ENCODE measurements at regions not wholly inside any gene's neighbourhood (a gene's known extent, or its start where the extent isn't known, plus 50 kb on each side); places are given as distances from the start of the nearest gene placed in this dataset.

- intact Hi-C loops (cut with micrococcal nuclease), result no loop called here
- ATAC-seq (no peak), DNase-seq (no peak)
- CTCF ChIA-PET, result no interaction called here
- Mint-ChIP-seq H3K27me3 (no peaks in the 10 kb centered on the region), H3K36me3 (ENCODE audit: low read depth) (no peaks in the 10 kb centered on the region), H3K27ac (no peak overlapping the region), H3K4me3 (no peak overlapping the region), H3K4me1 (ENCODE audit: low read depth) (no peaks in the 10 kb centered on the region), H3K9me3 (peaks cover 6% of the 10 kb centered on the region)
- TF ChIP-seq CTCF (IDR thresholded peaks at IDR 0.05), result no peak
- POLR2A ChIA-PET, result no interaction called here
These were observed 775.0 kb downstream of the PCDH17 start for GRCh38 chr13:58406545-58406944.

GRCh38 chr13:58429917-58430316 is 798.4 kb downstream of the PCDH17 start:
- Mint-ChIP-seq H3K27ac (no peak overlapping the region), H3K4me1 (ENCODE audit: low read depth) (no peaks in the 10 kb centered on the region), H3K36me3 (ENCODE audit: low read depth) (no peaks in the 10 kb centered on the region), H3K9me3 (peaks cover 23% of the 10 kb centered on the region), H3K4me3 (no peak overlapping the region), H3K27me3 (no peaks in the 10 kb centered on the region)
- intact Hi-C loops (cut with micrococcal nuclease), result no loop called here
- DNase-seq, result no peak
- no peak for TF ChIP-seq CTCF (IDR thresholded peaks at IDR 0.05)
- ATAC-seq, result no peak
- CTCF ChIA-PET, result no interaction called here
- POLR2A ChIA-PET, result no interaction called here

- Mint-ChIP-seq H3K9me3 (peaks cover 7% of the 10 kb centered on the region), H3K4me3 (no peak overlapping the region), H3K36me3 (ENCODE audit: low read depth) (no peaks in the 10 kb centered on the region), H3K27ac (no peak overlapping the region), H3K4me1 (ENCODE audit: low read depth) (no peaks in the 10 kb centered on the region), H3K27me3 (no peaks in the 10 kb centered on the region)
- POLR2A ChIA-PET, result no interaction called here
- ATAC-seq (no peak), DNase-seq (no peak)
- no peak for TF ChIP-seq CTCF (IDR thresholded peaks at IDR 0.05)
- intact Hi-C loops (cut with micrococcal nuclease), result no loop called here
- CTCF ChIA-PET, result no interaction called here
These were observed 803.4 kb downstream of the PCDH17 start for GRCh38 chr13:58434943-58435342.

- ATAC-seq (no peak), DNase-seq (no peak)
- no peak for TF ChIP-seq CTCF (IDR thresholded peaks at IDR 0.05)
- no peak overlapping the region for H3K4me3 Mint-ChIP-seq
- no peaks in the 10 kb centered on the region for H3K36me3 Mint-ChIP-seq (ENCODE audit: low read depth)
- no peak overlapping the region for H3K27ac Mint-ChIP-seq
- POLR2A ChIA-PET, result no interaction called here
- CTCF ChIA-PET, result no interaction called here
- H3K9me3 Mint-ChIP-seq, result peaks cover 4% of the 10 kb centered on the region
- H3K27me3 Mint-ChIP-seq, result no peaks in the 10 kb centered on the region
- H3K4me1 Mint-ChIP-seq (ENCODE audit: low read depth), result no peaks in the 10 kb centered on the region
- intact Hi-C loops (cut with micrococcal nuclease), result no loop called here
These were observed 805.9 kb downstream of the PCDH17 start for GRCh38 chr13:58437427-58437826.

GRCh38 chr13:58446979-58447378 is 815.4 kb downstream of the PCDH17 start:
- Mint-ChIP-seq H3K4me1 (ENCODE audit: low read depth) (no peaks in the 10 kb centered on the region), H3K36me3 (ENCODE audit: low read depth) (no peaks in the 10 kb centered on the region), H3K27me3 (no peaks in the 10 kb centered on the region), H3K27ac (no peak overlapping the region), H3K4me3 (no peak overlapping the region), H3K9me3 (no peaks in the 10 kb centered on the region)
- no peak for TF ChIP-seq CTCF (IDR thresholded peaks at IDR 0.05)
- DNase-seq, result no peak
- intact Hi-C loops (cut with micrococcal nuclease), result no loop called here
- ChIA-PET CTCF (no interaction called here), POLR2A (no interaction called here)
- ATAC-seq, result no peak

All from activated CD8-positive, alpha-beta T cell treated with anti-CD3 and anti-CD28 coated beads for 36 hours (primary cell).